Neural crest cell (in vitro differentiated cells): ENCODE measurements at regions not wholly inside any gene's neighbourhood (a gene's known extent, or its start where the extent isn't known, plus 50 kb on each side); places are given as distances from the start of the nearest gene placed in this dataset.
"Not testable (repeated sequence)": the region's sequence is repeated elsewhere in the genome, so short reads cannot be mapped to it uniquely, and the experiment has no call there.

Source experiments
- DNase-seq: peaks from one replicate; pipeline ENCODE4 v3.0.0; 2021; ENCODE audit warnings: low read depth, mixed read lengths, low spot score
- H3K27ac Mint-ChIP-seq: one replicate; pipeline ENCODE4 v1.8.0; 2021; ENCODE audit warnings: mild to moderate bottlenecking, mixed read lengths; ENCODE audit not compliant: unreplicated experiment
- H3K27me3 Mint-ChIP-seq: 2 replicates; pipeline ENCODE4 v1.8.0; 2021; ENCODE audit warnings: low read depth, mild to moderate bottlenecking, mixed read lengths
- H3K36me3 Mint-ChIP-seq: 2 replicates; pipeline ENCODE4 v1.8.0; 2021; ENCODE audit warnings: low read depth, mild to moderate bottlenecking, mixed read lengths
- H3K4me1 Mint-ChIP-seq: 2 replicates; pipeline ENCODE4 v1.8.0; 2021; ENCODE audit warnings: mixed read lengths
- H3K4me3 Mint-ChIP-seq: one replicate; pipeline ENCODE4 v1.8.0; 2021; ENCODE audit warnings: mild to moderate bottlenecking, mixed read lengths
- H3K9me3 Mint-ChIP-seq: 2 replicates; pipeline ENCODE4 v1.8.0; 2021; ENCODE audit warnings: mixed read lengths
- TF ChIP-seq, protein P1 (sequence below): fragments of 200-600 bp; sonication (generic); conservative IDR thresholded peaks from 2 replicates; pipeline ENCODE4 v1.5.0; 2021; ENCODE audit warnings: antibody characterized with exemption, mild to moderate bottlenecking

DNA sequence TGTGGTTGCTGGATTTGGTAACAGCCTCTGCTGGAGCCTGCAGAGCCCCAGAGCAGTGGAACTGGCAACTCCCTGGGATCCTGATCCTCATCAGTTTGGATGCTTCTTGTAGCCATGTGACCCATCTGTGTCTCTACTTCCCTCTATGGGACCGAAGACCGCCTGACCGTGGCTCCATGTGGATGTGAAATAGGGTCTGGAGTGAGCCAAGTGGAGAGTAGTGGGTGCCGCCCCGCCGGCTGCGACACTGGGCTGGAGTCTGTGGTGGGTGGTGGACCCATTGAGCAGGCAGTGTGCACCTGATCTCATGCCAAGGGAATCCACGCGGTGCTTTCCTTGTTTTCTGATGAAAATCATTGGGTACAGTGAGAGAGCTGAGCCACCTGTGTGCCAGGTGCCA, 543.2 kb upstream of the B3GAT1 start:
- Mint-ChIP-seq H3K9me3 (no peaks in the 10 kb centered on the region), H3K4me3 (no peak overlapping the region), H3K4me1 (peaks cover 5% of the 10 kb centered on the region), H3K27ac (no peak overlapping the region), H3K36me3 (no peaks in the 10 kb centered on the region), H3K27me3 (peaks cover 6% of the 10 kb centered on the region)
- TF ChIP-seq, protein P1, sequence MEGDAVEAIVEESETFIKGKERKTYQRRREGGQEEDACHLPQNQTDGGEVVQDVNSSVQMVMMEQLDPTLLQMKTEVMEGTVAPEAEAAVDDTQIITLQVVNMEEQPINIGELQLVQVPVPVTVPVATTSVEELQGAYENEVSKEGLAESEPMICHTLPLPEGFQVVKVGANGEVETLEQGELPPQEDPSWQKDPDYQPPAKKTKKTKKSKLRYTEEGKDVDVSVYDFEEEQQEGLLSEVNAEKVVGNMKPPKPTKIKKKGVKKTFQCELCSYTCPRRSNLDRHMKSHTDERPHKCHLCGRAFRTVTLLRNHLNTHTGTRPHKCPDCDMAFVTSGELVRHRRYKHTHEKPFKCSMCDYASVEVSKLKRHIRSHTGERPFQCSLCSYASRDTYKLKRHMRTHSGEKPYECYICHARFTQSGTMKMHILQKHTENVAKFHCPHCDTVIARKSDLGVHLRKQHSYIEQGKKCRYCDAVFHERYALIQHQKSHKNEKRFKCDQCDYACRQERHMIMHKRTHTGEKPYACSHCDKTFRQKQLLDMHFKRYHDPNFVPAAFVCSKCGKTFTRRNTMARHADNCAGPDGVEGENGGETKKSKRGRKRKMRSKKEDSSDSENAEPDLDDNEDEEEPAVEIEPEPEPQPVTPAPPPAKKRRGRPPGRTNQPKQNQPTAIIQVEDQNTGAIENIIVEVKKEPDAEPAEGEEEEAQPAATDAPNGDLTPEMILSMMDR: no peak
- DNase-seq: no peak

DNA sequence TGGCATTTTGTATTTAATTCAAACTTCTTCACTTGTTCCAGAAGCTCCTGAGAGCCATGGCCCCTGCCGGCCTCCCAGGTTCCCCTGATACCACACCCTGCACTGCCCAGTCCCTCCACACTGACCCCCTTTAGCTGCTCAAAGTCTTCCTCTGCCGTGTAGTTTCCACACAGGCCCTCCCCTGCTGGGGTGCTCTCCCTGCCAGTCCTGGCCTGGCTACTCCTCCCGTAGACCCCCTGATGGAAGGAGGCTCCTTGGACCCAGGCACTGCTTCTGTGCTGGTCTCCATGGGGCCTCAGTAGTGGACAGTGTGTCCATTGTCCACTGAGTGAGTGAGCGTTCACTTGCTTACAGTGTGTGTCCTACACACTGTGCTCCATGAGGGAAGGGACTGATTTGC, 542.4 kb upstream of the B3GAT1 start:
- H3K27me3 Mint-ChIP-seq, DNase-seq, H3K36me3 Mint-ChIP-seq, H3K27ac Mint-ChIP-seq, H3K4me1 Mint-ChIP-seq, H3K9me3 Mint-ChIP-seq, H3K4me3 Mint-ChIP-seq: not testable (repeated sequence)

- DNase-seq, H3K4me3 Mint-ChIP-seq, H3K27ac Mint-ChIP-seq, H3K9me3 Mint-ChIP-seq, H3K36me3 Mint-ChIP-seq, H3K27me3 Mint-ChIP-seq, H3K4me1 Mint-ChIP-seq: not testable (repeated sequence)
Observed at GRCh38 chr11:134953417-134953970, 541.5 kb upstream of the B3GAT1 start.

DNA sequence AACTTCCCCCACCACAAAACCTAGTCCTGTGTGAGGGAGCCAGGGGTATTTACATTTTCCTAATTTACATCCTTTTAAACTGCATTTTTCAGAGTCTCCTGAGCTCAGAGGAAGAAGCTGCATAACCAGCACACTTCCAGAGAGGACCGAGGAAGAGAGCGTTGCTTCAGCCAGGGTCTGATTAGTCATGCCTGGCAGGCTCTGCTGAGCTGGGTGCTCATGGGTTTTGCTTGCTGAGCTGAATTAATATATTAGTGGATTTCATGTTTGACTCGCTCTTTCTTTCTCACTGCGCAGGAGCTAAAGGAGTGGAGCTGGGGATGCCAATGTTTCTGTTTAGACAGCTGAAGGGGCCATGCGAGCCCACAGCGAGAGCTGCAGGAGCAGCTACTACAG, 539.3 kb upstream of the B3GAT1 start:
- TF ChIP-seq, protein P1: no peak
- no peaks in the 10 kb centered on the region for H3K9me3 Mint-ChIP-seq
- H3K4me3 Mint-ChIP-seq: no peak overlapping the region
- no peaks in the 10 kb centered on the region for H3K36me3 Mint-ChIP-seq
- H3K4me1 Mint-ChIP-seq: peaks cover 11% of the 10 kb centered on the region
- H3K27me3 Mint-ChIP-seq: peaks cover 3% of the 10 kb centered on the region
- DNase-seq: no peak
- H3K27ac Mint-ChIP-seq: no peak overlapping the region

DNA sequence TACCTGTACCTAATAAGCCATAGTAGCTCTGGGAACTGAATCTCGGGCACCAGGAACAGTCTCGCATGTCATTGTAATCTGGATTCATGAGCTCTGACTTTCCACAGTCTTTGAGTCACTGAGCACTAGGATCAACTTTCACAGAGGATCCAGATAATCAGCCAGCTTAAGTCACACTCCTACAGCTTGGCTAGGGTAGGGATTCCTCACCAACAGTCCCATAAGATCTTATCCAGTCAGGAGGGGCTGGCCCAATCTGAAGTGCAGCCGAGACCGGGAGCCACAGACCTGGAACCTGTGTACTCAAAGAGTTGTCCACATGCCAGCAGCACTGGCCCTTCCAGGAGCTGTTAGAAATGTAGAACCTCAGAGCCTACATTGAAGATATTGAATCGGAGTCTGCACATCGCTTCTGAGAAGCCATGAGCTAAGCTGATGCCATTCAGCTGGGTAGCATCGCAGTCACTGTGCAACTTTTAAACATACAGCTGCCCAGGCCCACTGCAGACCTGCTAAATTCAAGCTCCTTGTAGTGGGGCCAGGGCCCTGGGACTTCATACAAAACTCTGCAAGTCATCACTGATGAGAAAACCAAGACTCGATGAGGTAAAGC, 538.8 kb upstream of the B3GAT1 start:
- no peaks in the 10 kb centered on the region for H3K36me3 Mint-ChIP-seq
- H3K9me3 Mint-ChIP-seq: no peaks in the 10 kb centered on the region
- no peak overlapping the region for H3K27ac Mint-ChIP-seq
- no peak for DNase-seq
- H3K4me3 Mint-ChIP-seq: no peak overlapping the region
- peaks cover 3% of the 10 kb centered on the region for H3K27me3 Mint-ChIP-seq
- TF ChIP-seq, protein P1: no peak
- peaks cover 11% of the 10 kb centered on the region for H3K4me1 Mint-ChIP-seq

- H3K27ac Mint-ChIP-seq: no peak overlapping the region
- peaks cover 2% of the 10 kb centered on the region for H3K27me3 Mint-ChIP-seq
- H3K4me1 Mint-ChIP-seq: peaks cover 11% of the 10 kb centered on the region
- H3K4me3 Mint-ChIP-seq: no peak overlapping the region
- no peaks in the 10 kb centered on the region for H3K9me3 Mint-ChIP-seq
- TF ChIP-seq, protein P1: no peak
- DNase-seq: no peak
- H3K36me3 Mint-ChIP-seq: no peaks in the 10 kb centered on the region
Observed at GRCh38 chr11:134949121-134950090, 537.4 kb upstream of the B3GAT1 start.
